DOHH2 (cell line): ENCODE measurements at regions not wholly inside any gene's neighbourhood (a gene's known extent, or its start where the extent isn't known, plus 50 kb on each side); places are given as distances from the start of the nearest gene placed in this dataset.

Experiments used
- EZH2phosphoT487 ChIP-seq: fragments of 200-600 bp; sonication (generic); IDR thresholded peaks from 2 replicates; pipeline ENCODE4 v1.6.1; 2017; ENCODE audit warnings: borderline replicate concordance, mild to moderate bottlenecking, antibody characterized with exemption, low read length, moderate library complexity, mixed read lengths
- TF ChIP-seq, protein P1 (sequence below): fragments of 200-600 bp; sonication (generic); IDR thresholded peaks from one replicate; pipeline ENCODE4 v1.5.1; 2014; ENCODE audit warnings: antibody characterized with exemption, mild to moderate bottlenecking, low read depth, low read length; ENCODE audit not compliant: poor library complexity, severe bottlenecking

DNA sequence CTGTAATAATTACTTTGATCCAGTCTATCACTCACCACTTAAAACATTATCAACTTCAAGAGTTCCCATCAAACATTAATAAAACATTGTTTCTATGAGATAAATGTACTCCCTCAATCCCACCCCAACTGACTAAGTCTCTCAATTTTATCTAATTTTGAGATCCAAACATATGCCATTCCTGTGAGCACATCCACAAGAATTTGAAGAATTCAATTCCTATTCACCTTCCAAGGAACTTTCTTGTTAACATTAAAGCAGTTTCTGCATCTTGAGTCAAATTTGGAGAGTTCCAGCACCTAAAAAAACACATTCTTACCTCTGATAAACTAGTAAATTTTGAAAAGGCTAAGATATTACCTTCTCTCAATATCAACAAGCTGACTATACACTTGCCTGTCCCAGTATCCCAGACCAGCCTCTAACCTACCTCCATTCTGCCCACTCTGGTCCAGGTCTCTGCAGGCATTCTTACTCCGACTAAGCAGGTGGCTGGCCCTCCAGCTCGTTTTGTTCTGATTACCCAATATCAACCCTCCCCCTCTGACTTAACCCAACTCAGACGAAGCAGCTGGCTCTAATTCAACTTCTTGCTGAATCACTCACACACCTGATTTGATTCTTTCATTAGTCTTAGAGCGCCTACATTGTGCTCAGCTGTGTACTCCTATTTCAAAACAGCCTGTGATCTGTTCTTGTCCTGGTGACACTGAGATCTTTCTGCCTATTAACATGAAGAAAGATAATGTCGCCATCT is 275.2 kb downstream of the IPMK start:
- TF ChIP-seq, protein P1, sequence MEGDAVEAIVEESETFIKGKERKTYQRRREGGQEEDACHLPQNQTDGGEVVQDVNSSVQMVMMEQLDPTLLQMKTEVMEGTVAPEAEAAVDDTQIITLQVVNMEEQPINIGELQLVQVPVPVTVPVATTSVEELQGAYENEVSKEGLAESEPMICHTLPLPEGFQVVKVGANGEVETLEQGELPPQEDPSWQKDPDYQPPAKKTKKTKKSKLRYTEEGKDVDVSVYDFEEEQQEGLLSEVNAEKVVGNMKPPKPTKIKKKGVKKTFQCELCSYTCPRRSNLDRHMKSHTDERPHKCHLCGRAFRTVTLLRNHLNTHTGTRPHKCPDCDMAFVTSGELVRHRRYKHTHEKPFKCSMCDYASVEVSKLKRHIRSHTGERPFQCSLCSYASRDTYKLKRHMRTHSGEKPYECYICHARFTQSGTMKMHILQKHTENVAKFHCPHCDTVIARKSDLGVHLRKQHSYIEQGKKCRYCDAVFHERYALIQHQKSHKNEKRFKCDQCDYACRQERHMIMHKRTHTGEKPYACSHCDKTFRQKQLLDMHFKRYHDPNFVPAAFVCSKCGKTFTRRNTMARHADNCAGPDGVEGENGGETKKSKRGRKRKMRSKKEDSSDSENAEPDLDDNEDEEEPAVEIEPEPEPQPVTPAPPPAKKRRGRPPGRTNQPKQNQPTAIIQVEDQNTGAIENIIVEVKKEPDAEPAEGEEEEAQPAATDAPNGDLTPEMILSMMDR = no peak
- TF ChIP-seq EZH2phosphoT487 = no peak
